ENCODE measurements at regions not wholly inside any gene's neighbourhood (a gene's known extent, or its start where the extent isn't known, plus 50 kb on each side); places are given as distances from the start of the nearest gene placed in this dataset.

DNA sequence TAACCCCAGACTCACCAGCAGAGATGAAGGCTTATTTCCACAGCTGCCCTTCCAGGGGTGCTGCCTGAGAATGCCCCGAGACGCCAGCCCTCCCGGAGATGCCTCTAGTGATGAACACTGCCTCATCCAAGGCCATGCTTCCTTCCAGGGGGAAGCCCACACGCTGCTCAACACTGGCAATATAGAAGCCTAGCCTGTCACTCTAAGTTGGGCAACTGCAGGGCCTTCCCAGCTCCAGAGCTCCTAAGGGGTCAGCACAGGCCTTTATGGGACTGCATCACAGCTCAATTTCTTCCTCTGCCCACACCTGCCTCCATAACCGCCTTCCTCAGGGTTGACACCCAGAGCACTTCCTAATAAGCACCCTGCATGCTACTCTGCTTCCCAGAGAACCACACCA lies 217.7 kb downstream of the ABHD5 start:
- H3K4me1 ChIP-seq (ENCODE audit: control insufficient read depth, insufficient read depth, low read length), result peaks cover 18% of the 10 kb centered on the region
- POLR2A ChIA-PET, result no interaction called here
- TF ChIP-seq GATAD2B (conservative IDR thresholded peaks at IDR 0.05; ENCODE audit: low read depth) (no peak), IKZF1 (conservative IDR thresholded peaks at IDR 0.05) (no peak), RELA (IDR thresholded peaks at IDR 0.05; ENCODE audit: borderline replicate concordance, partially characterized antibody) (no peak), FOXK2 (IDR thresholded peaks at IDR 0.05) (no peak), SPI1 (IDR thresholded peaks at IDR 0.05; ENCODE audit: borderline replicate concordance, insufficient read depth, low read depth, low read length) (0 out of 2 replicates have a peak, but pooled peaks have one; percentile 1), ZNF207 (IDR thresholded peaks at IDR 0.05; ENCODE audit: borderline replicate concordance) (no peak), RB1 (IDR thresholded peaks at IDR 0.05; ENCODE audit: borderline replicate concordance) (no peak)
- no peaks in the 10 kb centered on the region for H3K9me3 ChIP-seq (replicated peaks; ENCODE audit: control insufficient read depth, insufficient read depth, low read length)
- CTCF ChIA-PET, result interaction anchor here (1.1 to 1.8 kb wide), 4 partner anchors 15 to 206 kb away, joined by 3 to 6 read pairs (median 4); no protein-coding TSS in a partner anchor
- in situ Hi-C loops (cut with MboI), result no loop called here
- H4K20me1 ChIP-seq (ENCODE audit: control insufficient read depth, insufficient read depth), result no peaks in the 10 kb centered on the region; the same call in 1 of the 2 replicates
- intact Hi-C loops (cut with micrococcal nuclease; ENCODE audit: unreplicated experiment), result no loop called here
- no peak overlapping the region for H3K4me3 ChIP-seq
- H3K27ac ChIP-seq (ENCODE audit: control insufficient read depth, insufficient read depth), result no peak overlapping the region
- BruUV-seq (replicated peaks), result no TSS peak
- WGBS (ENCODE audit: insufficient coverage, insufficient replicate concordance, low lambda C conversion rate, missing lambda C conversion rate), result 64% methylated on average over 5 of the region's 5 CpGs
- SMC1A ChIA-PET (ENCODE audit: uncharacterized antibody, unreplicated experiment), result interaction anchor here (1.2 to 2.8 kb wide), 5 partner anchors 15 to 136 kb away, joined by 3 to 10 read pairs (median 7); no protein-coding TSS in a partner anchor
- no peak overlapping the region for H3K9ac ChIP-seq (ENCODE audit: control insufficient read depth, insufficient read depth, low read length)
- no peak overlapping the region for H3K4me2 ChIP-seq (ENCODE audit: control insufficient read depth, insufficient read depth)
- H3K27me3 ChIP-seq (replicated peaks in 1 of 2; ENCODE audit: control insufficient read depth in 2 of 2, insufficient read depth in 2 of 2, low read length in 1 of 2), result no peaks in the 10 kb centered on the region
- DNase-seq (ENCODE audit: low read depth, low spot score) (no peak), ATAC-seq (no peak), FAIRE-seq (no peak)
- H3K79me2 ChIP-seq (ENCODE audit: control insufficient read depth, insufficient read depth, low read length), result no peaks in the 10 kb centered on the region
- RAD21 ChIA-PET (ENCODE audit: unreplicated experiment), result interaction anchor here (1.5 to 1.7 kb wide), 2 partner anchors 29 to 39 kb away, joined by 4 read pairs; no protein-coding TSS in a partner anchor
- no peak overlapping the region for H2AFZ ChIP-seq (ENCODE audit: control insufficient read depth, low read depth, low read length)
- no peaks in the 10 kb centered on the region for H3K36me3 ChIP-seq (ENCODE audit: control insufficient read depth in 2 of 2, insufficient read depth in 2 of 2, low read length in 1 of 2)

DNA sequence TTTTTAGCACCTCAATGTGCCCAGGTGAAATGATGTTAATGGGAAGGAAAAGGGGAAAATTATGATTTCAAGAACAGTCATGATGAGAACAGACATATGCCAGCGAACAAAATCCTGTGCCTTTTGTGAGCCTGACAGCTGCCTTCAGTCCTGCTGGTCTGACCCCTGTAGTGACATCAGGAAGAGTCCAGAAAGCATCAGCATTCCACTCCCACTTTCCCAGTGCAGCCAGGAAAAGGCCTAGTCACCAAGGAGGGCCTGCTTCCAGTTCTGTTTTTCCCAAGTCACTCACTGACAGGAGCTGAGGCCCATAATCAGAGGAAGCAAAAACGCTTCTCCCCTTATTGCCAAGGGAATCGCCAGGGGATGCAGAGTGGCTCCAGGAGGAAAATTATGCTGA lies 218.4 kb downstream of the ABHD5 start:
- H3K27me3 ChIP-seq (replicated peaks in 1 of 2; ENCODE audit: control insufficient read depth in 2 of 2, insufficient read depth in 2 of 2, low read length in 1 of 2), result no peaks in the 10 kb centered on the region
- H3K9me3 ChIP-seq (replicated peaks; ENCODE audit: control insufficient read depth, insufficient read depth, low read length), result no peaks in the 10 kb centered on the region; the same call in 2 of the 3 replicates
- H3K36me3 ChIP-seq (ENCODE audit: control insufficient read depth in 2 of 2, insufficient read depth in 2 of 2, low read length in 1 of 2), result no peaks in the 10 kb centered on the region
- ATAC-seq (no peak), DNase-seq (ENCODE audit: low read depth, low spot score) (no peak), FAIRE-seq (no peak)
- ChIA-PET SMC1A (ENCODE audit: uncharacterized antibody, unreplicated experiment) (interaction anchor here (1.0 to 2.8 kb wide), 3 partner anchors 12 to 39 kb away, joined by 3 to 10 read pairs (median 3); no protein-coding TSS in a partner anchor), RAD21 (ENCODE audit: unreplicated experiment) (no interaction called here), POLR2A (no interaction called here), CTCF (interaction anchor here (1.8 kb wide), 2 partner anchors 15 to 18 kb away, joined by 5 to 6 read pairs; no protein-coding TSS in a partner anchor)
- H3K4me2 ChIP-seq (ENCODE audit: control insufficient read depth, insufficient read depth), result no peak overlapping the region
- H2AFZ ChIP-seq (ENCODE audit: control insufficient read depth, low read depth, low read length), result no peak overlapping the region
- WGBS (ENCODE audit: insufficient coverage, insufficient replicate concordance, low lambda C conversion rate, missing lambda C conversion rate), result 52% methylated on average over 3 of the region's 3 CpGs
- intact Hi-C loops (cut with micrococcal nuclease; ENCODE audit: unreplicated experiment) (no loop called here), in situ Hi-C loops (cut with MboI) (no loop called here)
- no peak overlapping the region for H3K9ac ChIP-seq (ENCODE audit: control insufficient read depth, insufficient read depth, low read length)
- no peak overlapping the region for H3K4me3 ChIP-seq
- H3K27ac ChIP-seq (ENCODE audit: control insufficient read depth, insufficient read depth), result no peak overlapping the region
- no TSS peak for BruUV-seq (replicated peaks)
- H4K20me1 ChIP-seq (ENCODE audit: control insufficient read depth, insufficient read depth), result no peaks in the 10 kb centered on the region; the same call in 1 of the 2 replicates
- peaks cover 18% of the 10 kb centered on the region for H3K4me1 ChIP-seq (ENCODE audit: control insufficient read depth, insufficient read depth, low read length)
- no peaks in the 10 kb centered on the region for H3K79me2 ChIP-seq (ENCODE audit: control insufficient read depth, insufficient read depth, low read length)
- TF ChIP-seq NFYB (IDR thresholded peaks at IDR 0.05; ENCODE audit: insufficient read depth, low read depth, low read length) (no peak), FOS (IDR thresholded peaks at IDR 0.05; ENCODE audit: borderline replicate concordance, extremely low read depth, insufficient read length) (no peak), TARDBP (IDR thresholded peaks at IDR 0.05; ENCODE audit: borderline replicate concordance) (no peak), CBFB (IDR thresholded peaks at IDR 0.05; ENCODE audit: low read depth) (no peak), EED (IDR thresholded peaks at IDR 0.05; ENCODE audit: low read depth) (no peak), USF2 (IDR thresholded peaks at IDR 0.05; ENCODE audit: borderline replicate concordance, low read depth, low read length) (no peak), NFIC (IDR thresholded peaks at IDR 0.05; ENCODE audit: low read depth, low read length) (no peak)
- TF ChIP-seq, protein P1, sequence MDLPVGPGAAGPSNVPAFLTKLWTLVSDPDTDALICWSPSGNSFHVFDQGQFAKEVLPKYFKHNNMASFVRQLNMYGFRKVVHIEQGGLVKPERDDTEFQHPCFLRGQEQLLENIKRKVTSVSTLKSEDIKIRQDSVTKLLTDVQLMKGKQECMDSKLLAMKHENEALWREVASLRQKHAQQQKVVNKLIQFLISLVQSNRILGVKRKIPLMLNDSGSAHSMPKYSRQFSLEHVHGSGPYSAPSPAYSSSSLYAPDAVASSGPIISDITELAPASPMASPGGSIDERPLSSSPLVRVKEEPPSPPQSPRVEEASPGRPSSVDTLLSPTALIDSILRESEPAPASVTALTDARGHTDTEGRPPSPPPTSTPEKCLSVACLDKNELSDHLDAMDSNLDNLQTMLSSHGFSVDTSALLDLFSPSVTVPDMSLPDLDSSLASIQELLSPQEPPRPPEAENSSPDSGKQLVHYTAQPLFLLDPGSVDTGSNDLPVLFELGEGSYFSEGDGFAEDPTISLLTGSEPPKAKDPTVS (IDR thresholded peaks at IDR 0.05; ENCODE audit: low read depth, low read length), result no peak
